ENCODE measurements at regions not wholly inside any gene's neighbourhood (a gene's known extent, or its start where the extent isn't known, plus 50 kb on each side); places are given as distances from the start of the nearest gene placed in this dataset.
A peak's percentile ranks its signal among the peaks of the same experiment; 100 is the strongest.
"Not testable (repeated sequence)": the region's sequence is repeated elsewhere in the genome, so short reads cannot be mapped to it uniquely, and the experiment has no call there.

DNA sequence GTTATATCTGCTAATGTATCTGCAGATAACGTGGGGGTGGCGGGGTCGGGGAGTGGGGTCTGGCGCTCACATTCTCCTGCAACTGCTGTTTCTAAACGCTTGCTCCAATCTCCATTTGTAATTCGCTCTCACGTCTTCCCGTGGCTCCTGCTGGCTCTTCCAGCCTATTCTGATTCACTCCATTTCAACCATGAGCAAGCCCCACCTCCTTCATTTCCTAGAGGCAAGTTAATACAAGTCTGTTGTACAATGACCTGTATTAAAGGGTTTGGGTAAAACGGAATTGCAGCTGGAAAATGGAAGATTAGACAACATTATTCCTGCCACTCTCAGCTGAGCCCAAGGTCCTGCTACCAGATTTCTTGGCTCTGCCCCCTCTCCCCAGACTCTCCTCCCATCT is 132.3 kb downstream of the CSNK2A3 start:
- DNase-seq (ENCODE audit: low read depth): no peak

DNA sequence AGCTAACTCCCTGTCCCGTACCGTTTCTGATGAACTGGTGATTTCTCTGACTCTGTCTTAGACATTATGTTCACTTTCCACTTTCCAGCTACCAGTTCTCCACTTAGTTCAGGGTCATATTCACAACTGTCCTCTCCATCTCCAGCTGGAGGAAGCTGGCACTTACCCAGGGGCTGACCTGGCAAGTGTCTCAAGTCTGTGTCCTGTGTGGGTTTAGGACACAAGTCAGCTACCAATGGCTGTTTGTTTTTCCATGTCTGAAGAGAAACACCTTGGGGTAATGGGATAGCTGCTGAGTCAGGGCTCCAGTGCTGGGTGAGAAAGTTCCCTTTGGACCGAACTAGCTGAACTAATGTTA is 134.4 kb downstream of the CSNK2A3 start:
- DNase-seq (ENCODE audit: low read depth): no peak

DNA sequence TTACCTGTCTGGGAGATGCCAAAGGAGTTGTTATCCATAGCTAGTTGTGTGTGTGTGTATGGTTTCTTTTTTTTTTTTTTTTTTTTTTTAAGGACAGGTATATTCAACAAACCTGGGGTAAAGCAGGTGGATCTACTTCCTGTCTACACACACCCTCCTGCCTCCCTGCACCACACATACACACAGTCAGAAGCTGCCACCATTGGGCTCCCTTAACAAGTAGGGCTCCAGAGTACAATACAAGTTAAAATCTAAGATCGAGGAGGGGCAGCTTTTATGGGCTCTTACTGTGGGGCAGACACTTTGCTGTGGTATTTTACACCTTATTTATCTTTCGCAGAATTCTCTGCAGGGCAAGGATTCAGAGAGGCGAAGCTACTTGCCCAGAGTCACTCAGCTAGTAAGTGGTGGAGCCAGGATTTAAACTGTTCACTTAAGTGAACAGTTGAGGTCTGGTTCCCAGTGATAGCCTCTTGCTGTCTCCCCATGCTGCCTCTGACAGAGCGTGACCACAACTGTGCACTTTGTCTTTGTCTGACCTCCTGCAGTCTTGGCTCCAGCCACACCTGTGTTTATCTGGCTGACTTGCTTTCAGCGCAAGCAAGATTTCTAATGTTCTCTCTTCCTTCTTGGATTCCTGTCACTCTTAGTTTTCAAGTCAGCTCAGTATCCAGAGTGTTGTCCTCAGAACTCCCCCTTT is 135.0 kb downstream of the CSNK2A3 start:
- DNase-seq (ENCODE audit: low read depth): no peak

DNA sequence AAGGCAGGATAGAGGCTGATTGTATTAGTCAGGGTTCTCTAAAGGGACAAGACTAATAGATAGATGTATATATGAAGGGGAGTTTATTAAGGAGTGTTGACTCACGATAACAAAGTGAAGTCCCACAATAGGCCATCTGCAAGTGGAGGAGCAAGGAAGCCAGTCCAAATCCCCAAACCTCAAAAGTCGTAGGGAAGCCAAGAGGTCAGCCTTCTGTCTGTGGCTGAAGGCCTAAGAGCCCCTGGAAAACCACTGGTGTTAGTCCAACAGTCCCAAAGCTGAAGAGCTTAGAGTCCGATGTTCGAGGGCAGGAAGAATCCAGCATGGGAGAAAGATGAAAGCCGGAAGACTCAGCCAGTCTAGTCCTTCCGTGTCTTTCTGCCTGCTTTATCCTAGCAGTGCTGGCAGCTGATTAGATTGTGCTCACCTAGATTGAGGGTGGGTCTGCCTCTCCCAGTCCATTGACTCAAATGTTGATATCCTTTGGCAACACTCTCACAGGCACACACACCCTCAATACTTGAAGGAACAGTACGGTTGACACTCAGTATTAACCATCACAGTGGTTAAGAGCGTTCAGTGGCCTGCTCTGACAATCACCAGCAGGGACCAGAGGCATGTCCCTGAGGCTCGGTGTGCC is 135.6 kb downstream of the CSNK2A3 start:
- DNase-seq (ENCODE audit: low read depth): no peak

DNA sequence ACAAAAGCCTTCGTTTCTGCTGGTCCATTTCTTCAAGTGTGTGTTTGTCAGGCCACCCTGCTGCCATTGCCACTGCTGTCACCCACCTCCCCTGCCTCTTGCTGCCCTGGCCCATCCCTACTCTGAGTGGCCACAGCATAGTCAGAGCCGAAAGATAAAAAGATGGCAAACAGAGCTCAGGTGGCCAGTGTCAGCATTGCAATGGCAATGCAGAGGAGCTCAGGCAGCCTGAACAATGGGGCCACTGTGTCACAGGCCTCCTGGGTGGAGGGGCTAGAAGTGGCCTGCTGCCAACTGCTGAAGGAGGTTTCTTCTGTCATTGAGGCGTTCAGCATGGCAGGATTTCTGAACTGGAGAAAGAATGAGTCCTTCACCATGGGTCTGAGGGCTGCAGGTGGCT is 137.1 kb downstream of the CSNK2A3 start:
- no peak for DNase-seq (ENCODE audit: low read depth)

DNA sequence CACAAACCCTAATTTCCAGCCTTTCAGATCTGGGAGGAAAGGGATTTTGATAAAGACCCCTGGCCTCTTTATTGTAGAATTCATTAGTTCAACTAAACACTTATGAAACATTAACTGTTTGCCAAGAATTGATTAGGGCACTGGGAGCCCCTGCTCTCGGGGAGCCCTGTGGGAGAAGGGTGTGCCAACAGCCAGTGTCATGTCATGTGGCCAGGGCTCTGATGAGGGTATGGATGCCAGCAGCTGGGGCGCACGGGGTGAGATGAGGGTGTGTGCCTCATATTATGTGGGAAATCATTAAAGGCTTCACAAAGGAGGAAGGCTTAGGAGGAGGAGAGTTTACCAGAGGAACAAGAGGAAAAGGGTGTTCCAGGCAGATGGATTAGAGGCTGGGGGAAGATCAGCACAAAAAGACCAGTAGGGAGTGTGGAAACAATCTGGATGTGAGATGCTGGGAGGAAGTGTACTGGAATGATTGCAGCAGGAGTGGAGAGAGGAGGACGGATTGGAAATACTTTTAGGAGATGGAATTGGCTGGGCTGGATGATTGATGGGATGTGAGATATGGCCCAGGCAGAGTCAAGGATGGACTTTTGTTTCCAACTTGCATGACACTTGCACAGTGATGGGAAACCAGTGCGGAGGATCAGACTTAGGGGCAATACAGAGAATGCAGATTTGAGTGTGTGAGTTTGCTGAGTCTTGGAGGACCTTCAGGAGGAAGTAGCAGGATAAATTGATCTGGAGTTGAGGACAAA is 137.8 kb downstream of the CSNK2A3 start:
- no peak for DNase-seq (ENCODE audit: low read depth)

DNA sequence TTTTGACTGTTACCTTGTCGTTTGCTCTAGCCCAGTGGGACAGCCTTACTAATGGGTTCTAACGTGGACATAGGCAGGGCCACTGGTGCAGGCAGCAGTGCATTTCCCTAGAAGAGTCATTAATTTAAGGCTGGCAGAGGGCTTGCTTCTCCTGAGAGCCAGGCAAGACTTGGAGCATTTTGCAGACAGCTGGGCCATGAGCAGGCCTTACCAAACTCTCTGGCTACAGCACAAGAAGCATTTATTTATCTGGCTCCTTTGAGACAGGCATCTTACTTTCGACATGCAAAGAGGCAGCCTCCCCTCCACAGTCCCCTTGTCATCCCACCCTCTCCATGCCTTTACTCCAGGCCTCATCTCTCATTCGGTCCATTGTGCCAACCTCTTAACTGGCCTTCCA is 139.9 kb downstream of the CSNK2A3 start:
- no peak for DNase-seq (ENCODE audit: low read depth)

DNA sequence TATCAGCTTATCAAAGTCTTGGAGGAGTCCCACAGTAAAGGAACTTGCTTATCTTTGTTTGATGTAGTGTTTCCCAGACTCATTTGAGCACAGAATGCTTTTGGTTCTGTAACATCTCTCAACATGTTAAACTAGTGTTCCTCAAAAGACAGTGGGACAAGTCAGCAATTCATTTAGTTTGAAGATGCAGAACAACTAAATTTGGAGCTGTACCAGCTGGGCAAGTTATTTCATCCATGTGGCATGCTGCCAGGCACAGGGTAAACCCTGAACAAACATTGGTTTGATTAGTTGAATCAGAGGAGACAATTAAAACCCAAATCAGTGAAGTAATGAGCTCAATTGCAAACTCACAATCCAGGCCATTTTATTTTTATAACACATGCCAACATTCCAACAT is 141.2 kb downstream of the CSNK2A3 start:
- no peak for DNase-seq (ENCODE audit: low read depth)

DNA sequence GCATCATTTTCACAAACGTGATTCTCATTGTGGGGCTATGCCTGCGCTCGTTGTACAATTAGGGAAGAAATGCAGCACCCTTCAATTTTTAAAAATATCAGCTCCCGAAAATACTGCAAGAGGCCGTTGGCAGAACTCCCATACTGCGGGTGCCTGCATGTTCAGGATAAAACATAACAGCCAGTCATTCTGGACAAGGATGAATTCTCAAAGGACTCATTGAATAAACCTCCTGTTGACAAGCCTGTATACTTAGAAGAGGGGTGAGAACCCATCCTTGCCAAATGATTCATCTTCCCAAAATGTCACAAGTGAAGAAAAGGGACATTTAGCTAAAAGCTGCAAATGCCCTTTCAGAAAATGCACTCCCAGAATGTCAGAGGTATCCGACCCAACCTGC is 141.9 kb downstream of the CSNK2A3 start:
- no peak for DNase-seq (ENCODE audit: low read depth)

DNA sequence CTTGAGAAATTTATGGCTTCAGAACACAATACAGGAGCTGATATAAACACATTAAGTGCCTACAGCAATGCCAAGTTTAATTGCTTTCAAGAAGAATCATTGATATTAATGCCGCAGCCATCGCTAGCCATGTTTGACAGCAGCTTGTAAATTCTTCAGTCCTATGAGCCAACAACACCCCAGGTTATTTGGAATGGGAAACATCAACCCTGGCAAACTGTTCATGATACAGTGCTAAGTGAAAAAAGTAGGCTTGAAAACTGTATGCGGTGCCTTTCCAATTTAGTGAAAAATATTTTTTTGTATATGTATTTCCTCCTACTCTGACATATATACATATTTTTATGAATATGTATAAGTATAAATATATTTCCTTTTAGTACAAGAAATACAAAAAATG is 142.6 kb downstream of the CSNK2A3 start:
- DNase-seq (ENCODE audit: low read depth): no peak

DNA sequence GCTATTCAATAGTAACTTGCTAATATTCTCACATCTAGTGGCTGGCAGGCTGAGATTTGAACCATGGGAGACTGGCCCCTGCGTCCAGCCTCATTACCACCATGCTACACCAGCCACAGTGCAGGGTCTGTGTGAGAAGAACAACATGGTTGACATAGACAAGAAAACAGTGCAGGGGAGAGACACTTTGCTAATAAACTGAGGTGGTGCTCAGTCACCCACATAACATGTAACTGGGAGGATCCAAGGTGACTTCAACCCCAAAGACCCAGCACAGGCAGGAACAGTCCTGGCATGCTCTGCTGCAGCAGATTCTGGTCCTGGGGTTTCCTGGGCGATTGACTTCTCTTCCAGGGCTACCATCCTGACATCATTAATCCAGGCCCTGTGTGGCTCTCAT is 143.1 kb downstream of the CSNK2A3 start:
- no peak for DNase-seq (ENCODE audit: low read depth)

DNA sequence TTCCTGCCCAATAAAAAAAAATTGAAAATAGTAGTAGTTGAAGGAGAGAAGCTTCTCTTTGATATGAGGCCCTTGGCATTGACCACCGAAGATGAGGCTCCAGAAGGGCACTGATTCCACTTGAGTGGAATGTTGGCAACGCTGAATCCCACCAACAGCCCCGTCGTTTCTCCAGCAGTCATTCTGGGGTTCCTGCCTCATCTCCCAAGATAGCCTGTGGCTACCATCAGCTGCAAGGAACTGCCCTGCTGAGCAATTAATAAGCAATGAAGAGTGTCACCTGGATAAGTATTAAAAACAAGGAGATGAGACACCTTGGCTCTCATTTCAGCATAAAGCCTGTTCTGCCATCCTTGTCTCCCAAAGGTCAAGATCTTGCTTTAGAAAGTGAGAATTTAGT is 144.1 kb downstream of the CSNK2A3 start:
- DNase-seq (ENCODE audit: low read depth): no peak

DNA sequence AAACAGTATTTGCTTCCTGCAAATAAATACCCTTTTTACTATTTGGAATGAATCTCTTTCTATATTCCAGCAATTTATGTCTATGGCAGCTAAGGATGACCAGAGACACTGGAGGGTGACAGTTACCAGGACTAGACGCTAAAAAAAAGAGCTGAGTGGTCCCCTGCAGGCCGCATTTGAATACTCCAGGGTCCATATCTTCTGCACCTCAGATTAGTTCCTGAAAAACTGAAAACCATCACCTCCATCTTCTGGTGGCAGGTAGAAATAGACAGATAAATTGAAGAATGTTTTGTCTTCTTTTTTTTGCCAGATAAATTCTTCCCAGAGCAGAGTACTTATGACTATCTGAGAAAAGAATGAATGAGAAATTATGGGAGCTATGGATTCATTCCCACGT is 145.6 kb downstream of the CSNK2A3 start:
- DNase-seq (ENCODE audit: low read depth): no peak

DNA sequence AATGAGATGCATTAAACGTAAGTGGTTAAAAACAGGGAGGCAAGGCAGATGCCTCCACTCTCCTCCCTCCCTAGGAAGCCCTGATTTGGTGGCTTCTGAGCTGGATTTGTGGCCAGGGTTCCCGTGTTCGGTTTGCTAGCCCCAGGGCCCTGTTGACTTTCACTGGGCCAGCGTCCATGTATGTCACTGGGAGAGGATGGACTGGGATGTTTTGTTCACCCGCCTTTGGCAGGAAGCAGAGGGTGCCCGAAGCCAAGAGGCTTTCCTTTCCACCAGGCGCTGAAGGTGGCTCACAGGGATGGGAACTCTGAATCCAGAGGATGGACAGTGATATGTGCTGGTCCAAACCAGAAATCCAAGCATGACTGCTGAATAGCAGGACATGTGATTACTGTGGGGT is 146.6 kb downstream of the CSNK2A3 start:
- DNase-seq (ENCODE audit: low read depth): no peak

DNA sequence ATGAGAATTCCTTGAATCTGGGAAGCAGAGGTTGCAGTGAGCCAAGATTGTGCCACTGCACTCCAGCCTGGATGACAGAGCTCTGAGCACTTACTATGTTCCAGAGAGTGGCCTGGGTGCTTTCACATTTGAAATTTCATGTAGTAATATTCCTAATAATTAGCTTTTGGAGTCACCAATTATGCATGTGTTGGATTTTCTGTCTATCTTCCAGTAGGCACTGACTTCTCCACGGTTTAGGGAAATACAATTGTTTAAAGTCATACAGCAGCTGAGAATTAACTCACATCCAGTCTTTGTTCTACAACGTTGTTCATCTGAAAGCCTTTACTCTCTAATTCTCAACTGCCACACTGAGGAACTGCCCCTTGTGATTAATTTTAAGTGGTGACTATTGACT is 150.2 kb downstream of the CSNK2A3 start:
- no peak for DNase-seq (ENCODE audit: low read depth)

DNA sequence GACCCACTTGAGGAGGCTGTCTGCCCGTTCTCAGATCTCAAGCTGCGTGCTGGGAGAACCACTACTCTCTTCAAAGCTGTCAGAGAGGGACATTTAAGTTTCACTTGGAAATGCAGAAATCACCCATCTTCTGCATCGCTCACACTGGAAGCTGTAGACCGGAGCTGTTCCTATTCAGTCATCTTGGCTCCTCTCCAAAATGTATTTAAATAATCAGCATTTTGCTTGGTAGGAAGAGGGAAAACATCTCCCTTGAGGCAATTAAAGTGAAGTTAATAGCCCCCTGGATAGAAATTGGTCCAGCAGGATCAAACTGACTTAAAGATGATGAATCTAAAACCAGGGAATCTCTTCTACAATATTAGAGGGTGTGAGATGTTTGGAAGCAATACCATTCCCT is 151.7 kb downstream of the CSNK2A3 start:
- not testable (repeated sequence) for DNase-seq (ENCODE audit: low read depth)

DNA sequence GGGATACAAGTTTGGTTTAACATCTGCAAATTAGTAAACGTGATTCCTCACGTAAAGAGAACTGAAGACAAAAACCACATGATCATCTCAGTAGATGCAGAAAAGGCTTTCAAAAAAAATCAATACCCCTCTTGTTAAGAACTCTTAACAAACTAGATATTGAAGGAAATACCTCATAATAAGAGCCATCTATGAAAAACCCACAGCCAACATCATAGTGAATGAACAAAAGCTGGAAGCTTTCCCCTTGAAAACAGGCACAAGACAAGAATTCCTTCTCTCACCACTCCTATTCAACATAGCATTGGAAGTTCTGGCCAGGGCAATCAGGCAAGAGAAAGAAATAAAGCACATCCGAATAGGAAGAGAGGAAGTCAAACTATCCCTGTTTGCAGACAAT is 160.5 kb downstream of the CSNK2A3 start:
- DNase-seq (ENCODE audit: low read depth): no peak

DNA sequence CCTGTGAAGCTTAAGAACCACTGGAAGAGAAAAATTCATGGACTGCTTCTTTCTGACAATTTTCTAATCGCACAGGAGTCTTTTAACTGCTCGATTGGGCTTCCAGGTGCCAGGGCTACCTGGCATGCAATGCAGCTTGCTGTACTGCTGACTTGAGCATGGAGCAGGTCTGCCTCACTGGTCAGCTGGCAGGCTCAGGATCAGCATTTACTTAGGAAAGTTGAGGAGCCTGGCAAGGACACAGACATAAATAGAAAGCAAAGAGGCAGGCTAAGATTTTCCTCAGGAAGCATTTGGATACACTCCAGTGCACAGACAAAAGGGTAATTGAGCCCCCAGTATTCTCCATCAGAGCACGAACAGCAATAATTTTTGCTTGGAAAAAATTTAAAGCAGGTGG is 163.5 kb downstream of the CSNK2A3 start:
- no peak for DNase-seq (ENCODE audit: low read depth)

DNA sequence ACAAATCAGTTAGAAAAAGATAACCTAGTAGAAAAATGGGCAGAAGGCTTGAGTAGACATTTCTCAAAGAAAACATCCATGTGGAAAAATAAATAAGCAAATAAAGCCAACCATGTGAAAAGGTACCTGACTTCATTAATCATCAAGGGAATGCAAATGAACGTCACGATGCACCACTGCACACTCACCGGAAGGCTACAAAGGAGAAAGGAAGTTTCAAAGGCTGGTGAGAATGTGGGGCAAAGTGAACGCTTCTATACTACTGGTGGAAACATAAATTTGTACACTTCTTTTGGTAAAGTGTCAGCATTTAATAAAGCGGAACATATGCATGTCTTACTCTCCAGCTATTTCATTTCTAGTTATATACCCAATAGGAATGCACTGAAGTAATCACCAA is 166.8 kb downstream of the CSNK2A3 start:
- DNase-seq (ENCODE audit: low read depth): no peak

DNA sequence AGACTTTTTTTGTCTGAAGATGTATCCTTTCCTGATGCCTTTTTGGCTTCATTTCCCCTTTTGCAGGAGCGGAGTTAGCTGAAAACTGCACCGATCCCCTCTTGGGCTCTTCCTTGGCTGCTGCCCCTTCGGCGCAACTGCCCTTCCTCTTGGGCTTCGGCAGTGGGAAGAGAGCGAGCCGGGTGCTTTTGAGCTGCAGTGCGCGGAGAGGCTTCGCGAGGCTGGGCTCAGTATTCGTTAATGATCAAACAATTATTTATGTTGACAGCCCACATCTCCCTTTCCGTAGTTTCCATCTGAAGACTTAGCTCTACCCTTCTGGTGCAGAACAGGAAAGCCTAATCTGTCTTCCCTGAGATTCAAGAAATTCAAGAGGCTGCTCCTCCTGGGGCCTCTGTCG is 170.8 kb downstream of the CSNK2A3 start:
- no peak for DNase-seq (ENCODE audit: low read depth)

DNA sequence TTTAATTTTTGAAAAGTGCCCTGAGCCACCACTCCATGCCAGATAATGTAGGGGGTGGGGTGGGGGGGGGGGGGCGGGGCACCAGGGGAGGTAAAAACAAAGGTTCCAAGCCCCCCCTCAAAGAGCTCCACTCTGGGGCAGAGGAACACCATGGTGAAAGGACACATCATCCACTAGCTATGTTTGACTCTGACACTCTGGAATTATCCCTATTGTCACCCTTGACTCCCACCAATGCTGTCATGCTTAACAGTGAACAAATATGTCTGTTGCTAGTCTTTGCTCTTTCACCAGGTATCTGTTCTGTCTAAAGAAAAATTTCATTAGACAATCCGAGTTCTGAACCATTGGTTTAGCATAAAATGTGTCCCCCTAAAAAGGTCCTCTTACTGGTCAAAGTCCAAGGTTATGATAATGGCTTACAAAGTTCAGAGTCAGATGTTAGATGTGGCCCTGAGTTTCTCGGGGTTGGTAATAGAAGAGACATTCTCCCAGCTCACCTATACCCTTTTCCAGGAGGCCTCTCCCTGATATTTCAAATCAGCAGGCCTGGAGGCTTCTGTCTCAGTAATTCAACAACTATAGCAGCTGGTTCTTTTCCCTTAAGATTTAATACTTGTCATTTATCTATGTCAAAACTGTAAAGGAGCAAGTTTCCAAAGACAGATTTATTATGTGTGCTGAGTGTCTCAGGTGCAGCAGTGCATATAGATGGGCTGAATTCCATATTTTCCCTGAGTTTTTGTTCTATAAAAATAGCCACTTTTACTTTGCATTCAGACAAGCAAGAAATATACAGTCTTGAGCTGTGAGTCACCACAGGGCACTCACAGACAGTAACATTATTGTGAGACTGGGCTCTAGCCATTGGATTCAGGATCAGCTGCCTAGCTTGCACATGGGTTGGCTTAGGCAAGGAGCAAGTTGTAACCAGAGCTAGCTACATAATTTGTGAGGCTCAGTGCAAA is 174.1 kb downstream of the CSNK2A3 start:
- DNase-seq (ENCODE audit: low read depth): peak; percentile 70

DNA sequence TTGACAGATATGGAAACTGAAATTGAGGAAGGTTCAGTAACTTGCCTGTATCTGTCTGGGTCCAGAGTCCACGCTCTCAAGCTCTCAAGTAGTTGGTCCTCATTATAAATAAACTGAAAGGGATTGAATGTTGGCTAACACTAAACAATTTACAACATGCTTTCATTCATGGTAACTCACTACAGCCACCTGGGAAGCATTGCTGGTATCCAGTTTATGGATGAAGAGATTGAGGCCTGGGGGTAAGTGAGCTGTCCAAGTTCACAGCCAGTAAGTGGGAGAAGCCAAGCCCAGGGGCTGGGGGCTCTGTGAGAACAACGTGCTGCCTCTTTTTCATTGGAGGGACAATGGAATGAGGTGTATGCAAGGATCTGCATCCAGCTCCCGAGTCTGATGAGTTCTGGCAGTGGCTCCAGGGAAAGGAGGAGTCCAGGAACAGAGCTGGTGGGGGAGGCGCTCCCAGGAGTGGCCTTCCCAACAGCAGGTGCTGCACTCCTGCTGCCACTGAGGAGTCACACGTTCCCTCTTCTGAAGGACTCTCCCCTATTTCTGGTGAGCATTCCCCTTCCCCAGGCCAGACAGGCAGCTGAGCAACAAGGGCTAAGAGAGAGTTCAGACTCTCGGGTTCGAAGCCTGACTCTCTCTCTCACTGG is 175.8 kb downstream of the CSNK2A3 start:
- no peak for DNase-seq (ENCODE audit: low read depth)
